Transverse colon (tissue), 4 donors: ENCODE measurements at regions not wholly inside any gene's neighbourhood (a gene's known extent, or its start where the extent isn't known, plus 50 kb on each side); places are given as distances from the start of the nearest gene placed in this dataset.
"Not testable (repeated sequence)": the region's sequence is repeated elsewhere in the genome, so short reads cannot be mapped to it uniquely, and the experiment has no call there.

ENCODE experiments used
- DNase-seq: peaks from one replicate; pipeline ENCODE4 v3.0.0-alpha.2; 2019
- H3K27ac ChIP-seq, 4 donors: fragments of 200-600 bp; sonication (generic); 2 replicates each; pipeline ENCODE4 v1.5.1; 2016 to 2018; ENCODE audit warnings: inconsistent platforms in 4 of 4
- H3K27me3 ChIP-seq: fragments of 200-600 bp; sonication (generic); 2 replicates; pipeline ENCODE4 v1.5.1; 2017; ENCODE audit warnings: inconsistent platforms
- H3K36me3 ChIP-seq, 4 donors: fragments of 200-600 bp; sonication (generic); 2 replicates each; pipeline ENCODE4 v1.5.1; 2017 to 2019; ENCODE audit warnings: inconsistent platforms in 4 of 4
- H3K4me1 ChIP-seq, 4 donors: fragments of 200-600 bp; sonication (generic); 2 replicates each; pipeline ENCODE4 v1.5.1; 2017 to 2020; ENCODE audit warnings: inconsistent platforms in 4 of 4
- H3K4me3 ChIP-seq, 4 donors: fragments of 200-600 bp; sonication (generic); 1 replicate in 1 of 4; 2 replicates in 3 of 4; pipeline versions ENCODE4 v1.5.1 to v1.6.1; 2017 to 2019; ENCODE audit warnings: inconsistent platforms in 4 of 4
- H3K9me3 ChIP-seq, 2 donors: fragments of 200-600 bp; sonication (generic); 2 replicates each; pipeline ENCODE4 v1.5.1; 2017 to 2019; ENCODE audit warnings: inconsistent platforms in 2 of 2
- EP300 ChIP-seq: sonication (generic); formaldehyde crosslinking; IDR thresholded peaks from one replicate; pipeline ENCODE4 v1.6.1; 2017; ENCODE audit warnings: antibody characterized with exemption, low read depth
- POLR2A ChIP-seq: fragments of 450-650 bp; IDR thresholded peaks from one replicate; pipeline ENCODE4 v1.6.1; 2016; ENCODE audit warnings: antibody characterized with exemption, mild to moderate bottlenecking, moderate library complexity
- POLR2AphosphoS5 ChIP-seq, 3 donors: sonication (generic); formaldehyde crosslinking; IDR thresholded peaks; one replicate each; pipeline ENCODE4 v1.6.1; 2016; ENCODE audit warnings: antibody characterized with exemption in 3 of 3
- WGBS, 2 donors: methylation state at CpG; one replicate each; pipeline ENCODE4 v1.1.5; 2018; ENCODE audit warnings: low coverage in 1 of 2; 5-methylcytosine and 5-hydroxymethylcytosine counted together
- in situ Hi-C, 4 donors: fragments of 200-750 bp; cut with MboI; loops; one replicate each; pipeline versions ENCODE4 v1.15.0 to v1.15.1; 2017; ENCODE audit warnings: low sequenced_read_pairs in 3 of 4, low pct_ligation_motif_present in 1 of 4, low pct_unique_long_range_greater_than_20kb in 1 of 4
- intact Hi-C: fragments of 100-400 bp; cut with DNase I; formaldehyde crosslinking; loops from one replicate; pipeline ENCODE4 v1.15.1; 2023; ENCODE audit warnings: low total_unique reads
- TF ChIP-seq, protein P1 (sequence below), 5 experiments: fragments of 200-600 bp in 3 of 5; fragments of 450-650 bp in 2 of 5; sonication (generic) in 3 of 5; IDR thresholded peaks; 1 replicate in 2 of 5; 2 replicates in 3 of 5; pipeline ENCODE4 v1.5.1; 2016 to 2017; ENCODE audit warnings: antibody characterized with exemption in 5 of 5, inconsistent platforms in 3 of 5, mild to moderate bottlenecking in 2 of 5, moderate library complexity in 1 of 5

DNA sequence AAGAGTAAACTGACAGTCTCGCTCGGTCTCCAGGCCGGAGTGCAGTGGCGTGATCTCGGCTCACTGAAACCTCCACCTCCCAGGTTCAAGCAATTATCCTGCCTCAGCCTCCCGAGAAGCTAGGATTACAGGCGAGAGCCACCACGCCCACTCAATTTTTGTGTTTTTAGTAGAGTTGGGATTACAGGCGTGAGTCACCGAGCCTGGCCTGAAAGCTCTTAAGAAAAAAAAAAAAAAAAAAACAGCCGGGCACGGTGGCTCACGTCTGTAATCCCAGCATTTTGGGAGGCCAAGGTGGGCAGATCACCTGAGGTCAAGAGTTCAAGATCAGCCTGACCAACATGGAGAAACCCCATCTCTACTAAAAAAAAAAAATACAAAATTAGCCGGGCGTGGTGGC is 55.3 kb upstream of the THOC2 start:
- H3K4me3 ChIP-seq, intact Hi-C loops, DNase-seq, H3K27ac ChIP-seq, H3K27me3 ChIP-seq, H3K9me3 ChIP-seq, H3K36me3 ChIP-seq, H3K4me1 ChIP-seq, in situ Hi-C loops: not testable (repeated sequence)
- 38 to 82% methylated on average over 5 to 15 of the region's 15 CpGs for WGBS, 2 donors

DNA sequence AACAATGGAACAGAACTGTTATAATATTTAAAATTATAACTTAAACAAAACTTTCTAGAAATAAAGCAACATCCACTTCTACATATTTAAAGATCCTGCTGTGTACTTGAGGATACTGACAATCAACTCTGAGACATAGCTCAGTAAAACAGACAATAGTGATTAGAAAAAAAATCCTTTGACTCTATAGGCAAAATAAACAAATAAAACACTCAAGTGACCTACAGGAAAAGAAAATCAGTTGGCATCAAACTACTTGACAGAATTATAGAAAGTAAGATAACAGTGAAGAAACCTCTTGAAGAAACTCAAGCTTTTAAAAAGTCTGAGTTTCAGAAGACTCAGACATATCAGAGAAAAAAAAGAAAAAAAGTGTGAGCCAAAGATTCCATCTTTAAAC is 55.9 kb upstream of the THOC2 start:
- in situ Hi-C loops, result no loop called here
- no peaks in the 10 kb centered on the region for H3K27me3 ChIP-seq
- peaks cover 0 to 4% (median 0%) of the 10 kb centered on the region in 4 donors for H3K4me1 ChIP-seq

DNA sequence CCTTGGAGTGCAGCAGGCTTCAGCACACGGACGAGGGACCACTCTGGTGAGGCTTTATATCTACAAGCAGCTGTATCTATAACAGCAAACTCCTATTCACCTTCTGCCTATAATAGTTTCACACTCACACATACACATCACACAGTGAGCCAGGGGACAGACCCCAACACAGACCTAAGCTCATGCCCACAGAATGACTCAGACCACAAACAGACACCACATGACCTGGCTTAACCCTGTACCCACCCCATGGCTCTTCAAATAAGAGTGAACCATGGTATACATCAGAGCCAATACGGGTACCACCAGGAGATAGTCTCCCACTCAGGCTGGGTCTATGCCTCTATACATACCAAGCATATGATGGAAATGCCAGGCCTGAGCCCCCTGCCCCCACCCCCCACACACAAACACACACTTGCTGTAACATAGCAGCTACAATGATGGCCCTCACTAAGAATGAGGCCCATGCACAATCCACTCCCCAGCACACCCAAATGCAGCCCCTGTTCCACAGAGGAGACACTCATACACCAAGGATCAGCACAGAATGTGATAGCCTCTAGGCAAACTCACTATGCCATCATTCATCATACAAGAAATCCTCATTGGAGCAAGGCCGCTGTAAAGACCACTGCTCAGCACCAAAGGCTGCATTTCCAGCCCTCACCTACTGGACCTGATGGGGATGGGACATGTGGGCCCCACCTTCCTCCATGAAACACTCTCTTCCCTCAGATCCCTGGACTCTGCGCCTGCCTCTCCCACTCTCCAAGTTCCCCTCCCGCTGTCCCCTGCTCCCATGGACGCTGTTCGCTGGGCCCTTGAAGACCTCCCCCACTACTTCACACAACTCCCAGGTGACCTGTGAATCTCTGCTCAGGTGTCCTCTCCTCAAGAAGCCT is 62.1 kb upstream of the XIAP start:
- no peak overlapping the region for H3K27ac ChIP-seq
- H3K4me1 ChIP-seq, result no peaks in the 10 kb centered on the region
- 85% methylated on average over 8 of the region's 8 CpGs; no CpG with 5 or more reads in 1 of the 2 donors for WGBS, 2 donors
- H3K9me3 ChIP-seq, result no peaks in the 10 kb centered on the region
- in situ Hi-C loops, result no loop called here
- H3K4me3 ChIP-seq, result no peak overlapping the region
- DNase-seq, result no peak
- H3K36me3 ChIP-seq, result no peaks in the 10 kb centered on the region
- no peaks in the 10 kb centered on the region for H3K27me3 ChIP-seq
- TF ChIP-seq, protein P1, sequence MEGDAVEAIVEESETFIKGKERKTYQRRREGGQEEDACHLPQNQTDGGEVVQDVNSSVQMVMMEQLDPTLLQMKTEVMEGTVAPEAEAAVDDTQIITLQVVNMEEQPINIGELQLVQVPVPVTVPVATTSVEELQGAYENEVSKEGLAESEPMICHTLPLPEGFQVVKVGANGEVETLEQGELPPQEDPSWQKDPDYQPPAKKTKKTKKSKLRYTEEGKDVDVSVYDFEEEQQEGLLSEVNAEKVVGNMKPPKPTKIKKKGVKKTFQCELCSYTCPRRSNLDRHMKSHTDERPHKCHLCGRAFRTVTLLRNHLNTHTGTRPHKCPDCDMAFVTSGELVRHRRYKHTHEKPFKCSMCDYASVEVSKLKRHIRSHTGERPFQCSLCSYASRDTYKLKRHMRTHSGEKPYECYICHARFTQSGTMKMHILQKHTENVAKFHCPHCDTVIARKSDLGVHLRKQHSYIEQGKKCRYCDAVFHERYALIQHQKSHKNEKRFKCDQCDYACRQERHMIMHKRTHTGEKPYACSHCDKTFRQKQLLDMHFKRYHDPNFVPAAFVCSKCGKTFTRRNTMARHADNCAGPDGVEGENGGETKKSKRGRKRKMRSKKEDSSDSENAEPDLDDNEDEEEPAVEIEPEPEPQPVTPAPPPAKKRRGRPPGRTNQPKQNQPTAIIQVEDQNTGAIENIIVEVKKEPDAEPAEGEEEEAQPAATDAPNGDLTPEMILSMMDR (IDR thresholded peaks at IDR 0.05), result no peak
- TF ChIP-seq POLR2A (no peak), EP300 (no peak), POLR2AphosphoS5 (IDR thresholded peaks at IDR 0.05) (no peak)
- intact Hi-C loops, result no loop called here

More for the DNA sequence above, 55.9 kb upstream of the THOC2 start:
- Histone ChIP-seq H3K27ac (no peak overlapping the region), H3K36me3 (no peaks in the 10 kb centered on the region), H3K9me3 (no peaks in the 10 kb centered on the region), H3K4me3 (no peak overlapping the region)
- TF ChIP-seq, protein P1 (IDR thresholded peaks at IDR 0.05), result no peak
- TF ChIP-seq POLR2A (no peak), EP300 (no peak), POLR2AphosphoS5 (IDR thresholded peaks at IDR 0.05) (no peak)
- intact Hi-C loops, result no loop called here
- DNase-seq, result no peak

DNA sequence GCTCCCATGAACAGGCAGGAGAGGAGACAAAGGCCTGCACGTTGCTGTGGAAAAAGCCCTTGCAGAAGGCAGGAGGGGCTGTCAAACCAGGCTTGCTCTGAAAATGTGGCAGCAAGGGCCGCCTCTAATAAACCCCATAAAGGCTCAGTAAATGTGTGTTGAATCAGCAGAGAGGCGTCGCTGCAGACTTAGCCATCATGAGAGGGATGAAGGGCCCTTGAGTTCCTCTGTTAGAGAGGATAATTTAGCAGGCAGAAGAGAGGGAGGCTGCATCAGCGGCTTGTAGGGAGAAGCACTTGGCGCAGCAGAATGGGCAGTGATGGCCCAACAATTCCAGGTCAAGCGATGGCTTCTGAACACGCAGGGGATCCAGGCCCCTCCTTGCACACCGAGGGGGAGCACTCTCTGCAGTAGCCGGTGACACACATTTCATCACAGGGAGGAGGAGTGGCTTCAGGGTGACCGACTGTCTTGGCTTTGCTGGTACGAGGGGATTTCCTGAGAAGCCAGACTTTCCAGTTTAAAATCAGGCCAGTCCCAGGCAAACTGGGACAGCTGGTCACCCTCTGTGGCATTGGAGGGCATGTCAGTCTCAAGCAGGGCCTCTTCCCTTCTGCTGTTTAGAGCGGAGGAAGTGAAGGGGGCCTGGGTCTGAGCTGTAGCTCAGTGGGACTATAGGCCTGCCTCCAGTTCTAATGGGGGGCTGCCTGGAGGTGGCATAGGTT is 61.0 kb upstream of the XIAP start:
- intact Hi-C loops, H3K4me3 ChIP-seq, DNase-seq, H3K4me1 ChIP-seq, in situ Hi-C loops, H3K9me3 ChIP-seq, H3K27me3 ChIP-seq, H3K36me3 ChIP-seq, H3K27ac ChIP-seq: not testable (repeated sequence)
- 75% methylated on average over 12 of the region's 13 CpGs; no CpG with 5 or more reads in 1 of the 2 donors for WGBS, 2 donors

DNA sequence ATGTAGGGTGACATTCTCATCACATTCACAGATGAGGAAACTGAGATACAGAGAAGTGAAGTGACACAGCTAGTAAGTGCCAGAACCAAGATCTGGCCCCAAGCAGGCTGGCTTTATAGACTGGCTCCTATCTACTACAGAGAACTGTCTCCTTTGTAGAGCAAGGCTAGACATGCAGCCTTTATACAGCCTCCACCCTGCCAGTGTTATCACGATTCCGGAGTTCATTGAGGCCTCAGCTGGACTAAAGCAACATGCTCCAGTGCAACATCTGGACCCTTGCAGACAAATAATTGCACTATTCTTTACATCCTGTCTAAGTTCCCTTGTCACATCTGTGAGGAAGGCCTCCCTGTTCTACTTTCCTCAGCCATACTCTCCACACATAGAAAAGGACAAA is 58.0 kb upstream of the XIAP start:
- Histone ChIP-seq H3K27ac (no peak overlapping the region), H3K27me3 (no peaks in the 10 kb centered on the region), H3K9me3 (no peaks in the 10 kb centered on the region), H3K4me1 (no peaks in the 10 kb centered on the region), H3K36me3 (no peaks in the 10 kb centered on the region), H3K4me3 (no peak overlapping the region)
- in situ Hi-C loops, result no loop called here
- no peak for DNase-seq
- 50% methylated on average over 2 of the region's 2 CpGs for WGBS, 2 donors
- intact Hi-C loops, result no loop called here
- TF ChIP-seq POLR2A, result no peak
- TF ChIP-seq EP300, result no peak
- TF ChIP-seq, protein P1 (IDR thresholded peaks at IDR 0.05), result no peak
- TF ChIP-seq POLR2AphosphoS5 (IDR thresholded peaks at IDR 0.05), result no peak
